Hematopoietic multipotent progenitor cell treated with erythropoietin and hydrocortisone succinate and interleukin-3 and kit ligand, for 15 days (in vitro differentiated cells): ENCODE measurements at regions not wholly inside any gene's neighbourhood (a gene's known extent, or its start where the extent isn't known, plus 50 kb on each side); places are given as distances from the start of the nearest gene placed in this dataset.

Experiments
- DNase-seq: peaks from one replicate; pipeline ENCODE4 v3.0.0-alpha.2; 2015; ENCODE audit warnings: low spot score

- DNase-seq = no peak
These were observed 137.9 kb downstream of the PJA1 start for GRCh38 chrX:69027181-69028005.

GRCh38 chrX:69025802-69026301, 139.4 kb downstream of the PJA1 start:
- DNase-seq = no peak

GRCh38 chrX:69024931-69025330, 140.3 kb downstream of the PJA1 start:
- no peak for DNase-seq

- DNase-seq = no peak
These were observed 141.0 kb downstream of the PJA1 start for GRCh38 chrX:69024161-69024736.

GRCh38 chrX:69022430-69022829, 142.8 kb downstream of the PJA1 start:
- no peak for DNase-seq

- no peak for DNase-seq
These were observed 143.9 kb downstream of the PJA1 start for GRCh38 chrX:69021141-69021960.

- DNase-seq = no peak
These were observed 144.9 kb downstream of the PJA1 start for GRCh38 chrX:69020316-69020715.

GRCh38 chrX:69019073-69019890, 146.0 kb downstream of the PJA1 start:
- no peak for DNase-seq

GRCh38 chrX:69018416-69019072, 146.7 kb downstream of the PJA1 start:
- no peak for DNase-seq

GRCh38 chrX:69016293-69016941, 148.8 kb downstream of the PJA1 start:
- DNase-seq = no peak

- no peak for DNase-seq
These were observed 149.5 kb downstream of the PJA1 start for GRCh38 chrX:69015564-69016292.

- DNase-seq = no peak
These were observed 150.1 kb downstream of the PJA1 start for GRCh38 chrX:69015156-69015555.

- no peak for DNase-seq
These were observed 151.1 kb downstream of the PJA1 start for GRCh38 chrX:69014200-69014599.

- no peak for DNase-seq
These were observed 154.9 kb downstream of the PJA1 start for GRCh38 chrX:69010339-69010738.

GRCh38 chrX:69000877-69001276, 164.4 kb downstream of the PJA1 start:
- DNase-seq = no peak

GRCh38 chrX:68999931-69000330, 165.3 kb downstream of the PJA1 start:
- no peak for DNase-seq

- no peak for DNase-seq
These were observed 165.9 kb downstream of the PJA1 start for GRCh38 chrX:68999356-68999755.

- no peak for DNase-seq
These were observed 166.5 kb downstream of the PJA1 start for GRCh38 chrX:68998716-68999115.

- no peak for DNase-seq
These were observed 167.3 kb downstream of the PJA1 start for GRCh38 chrX:68997911-68998310.

GRCh38 chrX:68997511-68997910, 167.7 kb downstream of the PJA1 start:
- no peak for DNase-seq
